Prostate gland (tissue), 2 donors: ENCODE measurements at regions not wholly inside any gene's neighbourhood (a gene's known extent, or its start where the extent isn't known, plus 50 kb on each side); places are given as distances from the start of the nearest gene placed in this dataset.

Source experiments
- CTCF ChIP-seq, 4 experiments: fragments of 200-600 bp in 2 of 4; fragments of 450-650 bp in 2 of 4; sonication (generic) in 2 of 4; IDR thresholded peaks; 1 replicate in 3 of 4; 2 replicates in 1 of 4; pipeline ENCODE4 v1.5.1; 2016 to 2019; ENCODE audit warnings: antibody characterized with exemption in 4 of 4, mild to moderate bottlenecking in 2 of 4, moderate library complexity in 2 of 4
- POLR2A ChIP-seq: fragments of 450-650 bp; IDR thresholded peaks from one replicate; pipeline ENCODE4 v1.6.1; 2016; ENCODE audit warnings: antibody characterized with exemption, mild to moderate bottlenecking

- TF ChIP-seq POLR2A: no peak
- TF ChIP-seq CTCF (IDR thresholded peaks at IDR 0.05): no peak
These were observed 206.3 kb downstream of the MACC1 start for GRCh38 chr7:20010877-20011276.
